Skeletal muscle tissue (tissue), 3 donors: ENCODE measurements at regions not wholly inside any gene's neighbourhood (a gene's known extent, or its start where the extent isn't known, plus 50 kb on each side); places are given as distances from the start of the nearest gene placed in this dataset.

Source experiments
- H3K27ac ChIP-seq: one replicate; pipeline ENCODE4 v1.7.0; 2013; ENCODE audit warnings: mild to moderate bottlenecking, low read depth, low read length, inconsistent platforms
- H3K27me3 ChIP-seq, 3 donors: one replicate each; pipeline ENCODE4 v1.7.0; 2013; ENCODE audit warnings: low read length in 3 of 3; ENCODE audit not compliant: control insufficient read depth in 3 of 3, insufficient read depth in 3 of 3
- H3K36me3 ChIP-seq, 3 donors: one replicate each; pipeline ENCODE4 v1.7.0; 2013; ENCODE audit warnings: low read length in 3 of 3; ENCODE audit not compliant: control insufficient read depth in 3 of 3, insufficient read depth in 3 of 3
- H3K4me1 ChIP-seq, 3 donors: one replicate each; pipeline ENCODE4 v1.7.0; 2013; ENCODE audit warnings: low read length in 3 of 3, mild to moderate bottlenecking in 3 of 3; ENCODE audit not compliant: control insufficient read depth in 3 of 3, insufficient read depth in 3 of 3
- H3K4me3 ChIP-seq, 3 donors: one replicate each; pipeline ENCODE4 v1.7.0; 2013; ENCODE audit warnings: low read length in 3 of 3
- H3K9ac ChIP-seq, 3 donors: one replicate each; pipeline ENCODE4 v1.7.0; 2013; ENCODE audit warnings: low read length in 3 of 3, mild to moderate bottlenecking in 3 of 3, moderate library complexity in 2 of 3, low read depth in 1 of 3
- H3K9me3 ChIP-seq, 3 donors: one replicate each; pipeline ENCODE4 v1.7.0; 2013; ENCODE audit warnings: low read length in 3 of 3; ENCODE audit not compliant: control insufficient read depth in 3 of 3
- donor health status: Osteomylitis.

- Histone ChIP-seq H3K27me3 (no peaks in the 10 kb centered on the region), H3K4me1 (no peaks in the 10 kb centered on the region), H3K36me3 (no peaks in the 10 kb centered on the region)
These were observed 159.4 kb downstream of the HS3ST3A1 start for GRCh38 chr17:13442361-13442760.

GRCh38 chr17:13441873-13442272 lies 159.9 kb downstream of the HS3ST3A1 start:
- no peak overlapping the region for H3K9ac ChIP-seq
- H3K27ac ChIP-seq = no peak overlapping the region
- H3K9me3 ChIP-seq = no peaks in the 10 kb centered on the region
- no peak overlapping the region for H3K4me3 ChIP-seq
- no peaks in the 10 kb centered on the region for H3K27me3 ChIP-seq
- no peaks in the 10 kb centered on the region for H3K36me3 ChIP-seq
- H3K4me1 ChIP-seq = no peaks in the 10 kb centered on the region

More at GRCh38 chr17:13442361-13442760, 159.4 kb downstream of the HS3ST3A1 start:
- Histone ChIP-seq H3K27ac (no peak overlapping the region), H3K9me3 (no peaks in the 10 kb centered on the region), H3K4me3 (no peak overlapping the region), H3K9ac (no peak overlapping the region)

- no peak overlapping the region for H3K27ac ChIP-seq
- H3K36me3 ChIP-seq = no peaks in the 10 kb centered on the region
- H3K9me3 ChIP-seq = no peaks in the 10 kb centered on the region
- no peaks in the 10 kb centered on the region for H3K4me1 ChIP-seq
- no peaks in the 10 kb centered on the region for H3K27me3 ChIP-seq
- H3K9ac ChIP-seq = no peak overlapping the region
- H3K4me3 ChIP-seq = no peak overlapping the region
These were observed 163.6 kb downstream of the HS3ST3A1 start for GRCh38 chr17:13437966-13438779.

- H3K27me3 ChIP-seq = no peaks in the 10 kb centered on the region
- no peak overlapping the region for H3K4me3 ChIP-seq
- H3K9me3 ChIP-seq = no peaks in the 10 kb centered on the region
- no peak overlapping the region for H3K9ac ChIP-seq
- no peak overlapping the region for H3K27ac ChIP-seq
- no peaks in the 10 kb centered on the region for H3K4me1 ChIP-seq
- no peaks in the 10 kb centered on the region for H3K36me3 ChIP-seq
These were observed 166.5 kb downstream of the HS3ST3A1 start for GRCh38 chr17:13435230-13435629.

GRCh38 chr17:13429201-13429600 lies 172.5 kb downstream of the HS3ST3A1 start:
- no peaks in the 10 kb centered on the region for H3K27me3 ChIP-seq
- H3K9me3 ChIP-seq = no peaks in the 10 kb centered on the region
- no peaks in the 10 kb centered on the region for H3K36me3 ChIP-seq
- H3K4me1 ChIP-seq = no peaks in the 10 kb centered on the region
- H3K4me3 ChIP-seq = no peak overlapping the region
- H3K27ac ChIP-seq = no peak overlapping the region
- no peak overlapping the region for H3K9ac ChIP-seq

- H3K9ac ChIP-seq = no peak overlapping the region
- no peaks in the 10 kb centered on the region for H3K36me3 ChIP-seq
- no peak overlapping the region for H3K27ac ChIP-seq
- H3K4me3 ChIP-seq = no peak overlapping the region
- H3K4me1 ChIP-seq = no peaks in the 10 kb centered on the region
- no peaks in the 10 kb centered on the region for H3K9me3 ChIP-seq
- H3K27me3 ChIP-seq = no peaks in the 10 kb centered on the region
These were observed 173.1 kb downstream of the HS3ST3A1 start for GRCh38 chr17:13428611-13429042.

GRCh38 chr17:13426991-13427390 lies 174.7 kb downstream of the HS3ST3A1 start:
- Histone ChIP-seq H3K9me3 (no peaks in the 10 kb centered on the region), H3K27me3 (no peaks in the 10 kb centered on the region), H3K9ac (no peak overlapping the region), H3K4me1 (no peaks in the 10 kb centered on the region), H3K4me3 (no peak overlapping the region), H3K36me3 (no peaks in the 10 kb centered on the region), H3K27ac (no peak overlapping the region)

GRCh38 chr17:13425390-13425789 lies 176.3 kb downstream of the HS3ST3A1 start:
- no peak overlapping the region for H3K9ac ChIP-seq
- H3K36me3 ChIP-seq = no peaks in the 10 kb centered on the region
- H3K27ac ChIP-seq = no peak overlapping the region
- no peaks in the 10 kb centered on the region for H3K4me1 ChIP-seq
- H3K27me3 ChIP-seq = peaks cover 0 to 2% (median 0%) of the 10 kb centered on the region in 3 donors
- H3K4me3 ChIP-seq = no peak overlapping the region
- no peaks in the 10 kb centered on the region for H3K9me3 ChIP-seq

GRCh38 chr17:13421581-13422130 lies 180.1 kb downstream of the HS3ST3A1 start:
- no peaks in the 10 kb centered on the region for H3K4me1 ChIP-seq
- H3K36me3 ChIP-seq = no peaks in the 10 kb centered on the region
- H3K4me3 ChIP-seq = no peak overlapping the region
- peaks cover 0 to 2% (median 0%) of the 10 kb centered on the region in 3 donors for H3K27me3 ChIP-seq
- H3K9ac ChIP-seq = no peak overlapping the region
- H3K9me3 ChIP-seq = no peaks in the 10 kb centered on the region
- no peak overlapping the region for H3K27ac ChIP-seq

GRCh38 chr17:13420878-13421277 lies 180.9 kb downstream of the HS3ST3A1 start:
- Histone ChIP-seq H3K27me3 (peaks cover 0 to 2% (median 0%) of the 10 kb centered on the region in 3 donors), H3K27ac (no peak overlapping the region), H3K9me3 (no peaks in the 10 kb centered on the region), H3K4me3 (no peak overlapping the region), H3K4me1 (no peaks in the 10 kb centered on the region), H3K36me3 (no peaks in the 10 kb centered on the region), H3K9ac (no peak overlapping the region)
